ENCODE measurements at regions not wholly inside any gene's neighbourhood (a gene's known extent, or its start where the extent isn't known, plus 50 kb on each side); places are given as distances from the start of the nearest gene placed in this dataset.

DNA sequence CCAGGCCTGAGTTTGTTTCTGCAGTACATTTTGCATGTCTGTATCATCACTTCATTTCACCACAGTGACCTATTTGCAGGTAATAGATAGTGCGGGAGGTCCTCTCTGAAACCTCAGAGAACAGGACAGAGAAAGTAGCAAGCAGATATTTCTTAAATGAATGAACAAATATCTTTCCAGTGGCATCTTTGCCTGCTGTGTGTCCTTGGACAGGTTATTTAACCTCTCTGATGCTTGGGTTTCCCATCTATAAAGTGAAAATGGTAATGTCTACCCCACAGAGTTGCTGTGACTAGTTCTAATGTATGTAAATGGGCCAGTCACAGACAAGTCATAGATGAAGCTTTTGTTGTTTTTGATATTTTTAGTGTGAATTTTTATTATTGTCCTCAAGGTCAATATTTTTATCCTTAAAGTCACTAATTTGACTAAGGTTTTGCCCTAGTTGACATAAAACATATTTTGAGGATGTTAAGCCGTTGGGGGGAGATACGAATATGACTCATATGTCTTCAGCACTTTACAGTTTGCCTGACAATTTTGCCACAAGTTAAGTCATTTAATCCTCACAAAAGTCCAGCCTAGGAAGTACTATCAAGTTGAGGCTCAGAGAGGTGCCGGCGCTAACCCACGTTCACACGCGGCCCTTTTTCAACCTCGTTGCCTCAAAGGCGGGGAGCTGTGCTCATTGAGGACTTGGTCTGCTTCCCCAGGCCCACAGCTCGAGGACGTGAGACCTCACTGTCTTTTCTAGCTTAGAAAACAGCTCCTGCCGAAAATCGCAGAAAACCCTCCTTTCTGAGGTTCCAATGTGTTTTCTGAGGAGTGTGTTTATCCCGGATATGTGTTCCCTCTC is 126.7 kb upstream of the STX18 start:
- TF ChIP-seq, protein P1, sequence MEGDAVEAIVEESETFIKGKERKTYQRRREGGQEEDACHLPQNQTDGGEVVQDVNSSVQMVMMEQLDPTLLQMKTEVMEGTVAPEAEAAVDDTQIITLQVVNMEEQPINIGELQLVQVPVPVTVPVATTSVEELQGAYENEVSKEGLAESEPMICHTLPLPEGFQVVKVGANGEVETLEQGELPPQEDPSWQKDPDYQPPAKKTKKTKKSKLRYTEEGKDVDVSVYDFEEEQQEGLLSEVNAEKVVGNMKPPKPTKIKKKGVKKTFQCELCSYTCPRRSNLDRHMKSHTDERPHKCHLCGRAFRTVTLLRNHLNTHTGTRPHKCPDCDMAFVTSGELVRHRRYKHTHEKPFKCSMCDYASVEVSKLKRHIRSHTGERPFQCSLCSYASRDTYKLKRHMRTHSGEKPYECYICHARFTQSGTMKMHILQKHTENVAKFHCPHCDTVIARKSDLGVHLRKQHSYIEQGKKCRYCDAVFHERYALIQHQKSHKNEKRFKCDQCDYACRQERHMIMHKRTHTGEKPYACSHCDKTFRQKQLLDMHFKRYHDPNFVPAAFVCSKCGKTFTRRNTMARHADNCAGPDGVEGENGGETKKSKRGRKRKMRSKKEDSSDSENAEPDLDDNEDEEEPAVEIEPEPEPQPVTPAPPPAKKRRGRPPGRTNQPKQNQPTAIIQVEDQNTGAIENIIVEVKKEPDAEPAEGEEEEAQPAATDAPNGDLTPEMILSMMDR (IDR thresholded peaks at IDR 0.05; ENCODE audit: poor library complexity), result no peak
- TF ChIP-seq EZH2phosphoT487 (IDR thresholded peaks at IDR 0.05; ENCODE audit: low read depth, severe bottlenecking, unreplicated experiment) (no peak), EZH2 (IDR thresholded peaks at IDR 0.05; ENCODE audit: borderline replicate concordance) (no peak)

Measured in hepatocyte (in vitro differentiated cells).